Mucosa of rectum (tissue), 2 donors: ENCODE measurements at regions not wholly inside any gene's neighbourhood (a gene's known extent, or its start where the extent isn't known, plus 50 kb on each side); places are given as distances from the start of the nearest gene placed in this dataset.

Source experiments
- H3K27ac ChIP-seq, 2 donors: one replicate each; pipeline ENCODE4 v1.7.0; 2013; ENCODE audit warnings: inconsistent platforms in 2 of 2, low read depth in 2 of 2, low read length in 2 of 2
- H3K27me3 ChIP-seq, 2 donors: one replicate each; pipeline ENCODE4 v1.7.0; 2013; ENCODE audit warnings: low read length in 2 of 2; ENCODE audit not compliant: control insufficient read depth in 2 of 2, insufficient read depth in 2 of 2
- H3K36me3 ChIP-seq, 2 donors: one replicate each; pipeline ENCODE4 v1.7.0; 2013; ENCODE audit warnings: low read length in 2 of 2; ENCODE audit not compliant: control insufficient read depth in 2 of 2, insufficient read depth in 2 of 2
- H3K4me1 ChIP-seq, 2 donors: one replicate each; pipeline ENCODE4 v1.7.0; 2013; ENCODE audit warnings: low read length in 2 of 2, mild to moderate bottlenecking in 1 of 2; ENCODE audit not compliant: control insufficient read depth in 2 of 2, insufficient read depth in 2 of 2
- H3K4me3 ChIP-seq, 2 donors: one replicate each; pipeline ENCODE4 v1.7.0; 2013; ENCODE audit warnings: low read length in 2 of 2
- H3K9ac ChIP-seq, 2 donors: one replicate each; pipeline ENCODE4 v1.7.0; 2013; ENCODE audit warnings: low read length in 2 of 2, low read depth in 1 of 2, mild to moderate bottlenecking in 1 of 2
- H3K9me3 ChIP-seq, 2 donors: one replicate each; pipeline ENCODE4 v1.7.0; 2013; ENCODE audit warnings: low read length in 2 of 2; ENCODE audit not compliant: control insufficient read depth in 2 of 2
- donor health status: healthy.
- donor health status: Normal muscosa, but diverticular disease.

DNA sequence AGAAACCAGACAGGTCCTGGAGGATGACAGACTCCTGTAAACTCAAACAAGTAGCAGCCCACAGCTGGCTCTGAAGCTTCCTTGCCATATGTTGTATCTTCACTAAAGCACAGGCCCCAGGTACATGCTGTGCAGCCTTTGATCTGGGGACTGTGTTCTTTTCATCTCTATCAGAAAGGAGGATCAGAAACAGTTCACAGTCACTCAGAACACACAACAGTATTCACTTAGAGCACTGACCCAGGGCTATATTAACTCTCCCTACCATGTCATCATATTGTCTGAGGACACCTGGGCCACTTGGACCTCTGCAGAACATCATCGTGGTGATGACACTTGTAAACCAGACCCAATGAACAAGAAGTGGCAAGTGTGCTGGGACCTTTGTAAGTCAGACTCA is 222.0 kb downstream of the SETD4 start:
- H3K27ac ChIP-seq: no peak overlapping the region
- no peaks in the 10 kb centered on the region for H3K4me1 ChIP-seq
- no peak overlapping the region for H3K4me3 ChIP-seq
- H3K9ac ChIP-seq: no peak overlapping the region
- H3K36me3 ChIP-seq: no peaks in the 10 kb centered on the region
- no peaks in the 10 kb centered on the region for H3K9me3 ChIP-seq
- H3K27me3 ChIP-seq: no peaks in the 10 kb centered on the region

DNA sequence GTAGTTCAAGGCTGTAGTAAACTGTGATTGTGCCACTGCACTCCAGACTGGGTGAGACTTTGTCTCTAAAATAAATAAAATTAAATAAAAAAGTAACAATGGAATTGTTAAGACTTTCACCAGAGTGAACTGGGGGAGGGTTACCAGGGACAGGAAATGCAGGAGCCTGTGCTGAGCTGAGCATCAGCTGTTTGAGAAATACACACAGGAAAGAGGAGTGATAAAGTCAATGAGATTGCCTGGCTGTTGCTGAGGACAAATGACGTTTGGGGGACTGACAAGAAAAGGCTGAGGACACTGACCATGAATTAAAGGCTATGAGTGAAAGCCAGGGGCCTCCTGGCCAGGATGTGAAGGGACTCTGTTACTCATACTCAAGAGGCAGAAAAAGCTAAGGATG is 226.3 kb downstream of the SETD4 start:
- H3K9me3 ChIP-seq: no peaks in the 10 kb centered on the region
- no peak overlapping the region for H3K4me3 ChIP-seq
- no peaks in the 10 kb centered on the region for H3K4me1 ChIP-seq
- no peaks in the 10 kb centered on the region for H3K36me3 ChIP-seq
- H3K27ac ChIP-seq: no peak overlapping the region
- H3K27me3 ChIP-seq: no peaks in the 10 kb centered on the region
- no peak overlapping the region for H3K9ac ChIP-seq

- H3K9me3 ChIP-seq: no peaks in the 10 kb centered on the region
- no peaks in the 10 kb centered on the region for H3K36me3 ChIP-seq
- no peak overlapping the region for H3K27ac ChIP-seq
- H3K4me3 ChIP-seq: no peak overlapping the region
- no peaks in the 10 kb centered on the region for H3K4me1 ChIP-seq
- H3K9ac ChIP-seq: no peak overlapping the region
- H3K27me3 ChIP-seq: no peaks in the 10 kb centered on the region
Observed at GRCh38 chr21:35833388-35833787, 226.9 kb downstream of the SETD4 start.

- Histone ChIP-seq H3K4me1 (no peaks in the 10 kb centered on the region), H3K9ac (no peak overlapping the region), H3K27me3 (no peaks in the 10 kb centered on the region), H3K4me3 (no peak overlapping the region), H3K36me3 (no peaks in the 10 kb centered on the region), H3K9me3 (no peaks in the 10 kb centered on the region), H3K27ac (no peak overlapping the region)
Observed at GRCh38 chr21:35831230-35831629, 229.1 kb downstream of the SETD4 start.

DNA sequence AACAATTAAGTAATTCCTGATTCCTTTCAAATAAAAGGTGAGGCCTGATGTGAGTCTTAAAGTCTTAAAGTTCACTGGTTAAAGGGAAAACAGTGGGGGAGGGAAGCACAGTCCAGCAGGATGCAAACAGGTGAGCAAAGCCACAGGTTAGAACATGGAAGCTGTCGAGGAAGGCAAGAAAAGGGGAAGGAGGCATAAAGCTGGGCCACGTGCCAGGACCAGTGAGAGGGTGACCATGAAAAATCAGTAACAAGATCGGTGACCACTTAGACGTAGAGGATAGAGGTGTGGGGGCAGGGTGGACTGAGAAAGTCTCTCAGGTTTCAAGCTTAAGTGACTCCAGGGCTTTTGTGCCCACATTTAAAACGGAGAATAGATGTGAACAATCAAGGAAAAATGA is 231.3 kb downstream of the SETD4 start:
- Histone ChIP-seq H3K9ac (no peak overlapping the region), H3K9me3 (no peaks in the 10 kb centered on the region), H3K36me3 (no peaks in the 10 kb centered on the region), H3K27me3 (no peaks in the 10 kb centered on the region), H3K4me1 (no peaks in the 10 kb centered on the region), H3K4me3 (no peak overlapping the region), H3K27ac (no peak overlapping the region)

DNA sequence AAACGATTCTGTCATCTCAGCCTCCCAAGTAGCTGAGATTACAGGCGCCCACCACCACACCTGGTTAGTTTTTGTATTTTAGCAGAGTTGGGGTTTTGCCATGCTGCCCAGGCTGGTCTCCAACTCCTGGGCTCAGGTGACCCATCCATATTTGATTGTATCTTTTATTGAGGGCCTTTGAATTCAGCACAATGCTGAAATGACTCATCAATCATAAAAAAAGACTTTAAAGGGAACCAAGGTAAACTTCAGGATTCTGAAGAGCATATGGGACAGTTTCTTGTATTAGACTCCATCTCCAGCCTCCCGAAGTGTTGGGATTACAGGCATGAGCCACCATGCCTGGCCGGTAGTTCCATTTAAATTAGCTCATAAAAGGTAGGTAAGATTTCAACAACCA is 232.2 kb downstream of the SETD4 start:
- Histone ChIP-seq H3K27ac (no peak overlapping the region), H3K27me3 (no peaks in the 10 kb centered on the region), H3K4me3 (no peak overlapping the region), H3K9ac (no peak overlapping the region), H3K9me3 (no peaks in the 10 kb centered on the region), H3K36me3 (no peaks in the 10 kb centered on the region), H3K4me1 (no peaks in the 10 kb centered on the region)

DNA sequence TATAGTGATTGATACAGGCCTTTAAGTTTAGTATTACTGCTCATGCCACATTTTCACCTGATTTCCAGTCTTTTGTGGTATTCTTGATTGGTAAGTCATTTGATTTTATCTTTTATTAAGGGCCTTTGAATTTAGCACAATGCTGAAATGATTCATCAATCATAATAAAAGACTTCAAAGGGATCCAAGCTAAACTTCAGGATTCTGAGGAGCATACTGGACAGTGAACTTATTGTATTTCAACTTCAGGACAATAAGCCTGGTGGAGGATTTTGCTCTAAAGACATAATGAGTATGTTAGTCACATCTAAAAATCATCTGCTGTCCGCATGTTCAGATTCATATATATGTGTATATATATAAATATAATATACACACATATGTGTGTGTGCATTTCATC is 233.3 kb downstream of the SETD4 start:
- H3K4me1 ChIP-seq: no peaks in the 10 kb centered on the region
- H3K4me3 ChIP-seq: no peak overlapping the region
- no peak overlapping the region for H3K9ac ChIP-seq
- no peak overlapping the region for H3K27ac ChIP-seq
- H3K9me3 ChIP-seq: no peaks in the 10 kb centered on the region
- H3K27me3 ChIP-seq: no peaks in the 10 kb centered on the region
- no peaks in the 10 kb centered on the region for H3K36me3 ChIP-seq

DNA sequence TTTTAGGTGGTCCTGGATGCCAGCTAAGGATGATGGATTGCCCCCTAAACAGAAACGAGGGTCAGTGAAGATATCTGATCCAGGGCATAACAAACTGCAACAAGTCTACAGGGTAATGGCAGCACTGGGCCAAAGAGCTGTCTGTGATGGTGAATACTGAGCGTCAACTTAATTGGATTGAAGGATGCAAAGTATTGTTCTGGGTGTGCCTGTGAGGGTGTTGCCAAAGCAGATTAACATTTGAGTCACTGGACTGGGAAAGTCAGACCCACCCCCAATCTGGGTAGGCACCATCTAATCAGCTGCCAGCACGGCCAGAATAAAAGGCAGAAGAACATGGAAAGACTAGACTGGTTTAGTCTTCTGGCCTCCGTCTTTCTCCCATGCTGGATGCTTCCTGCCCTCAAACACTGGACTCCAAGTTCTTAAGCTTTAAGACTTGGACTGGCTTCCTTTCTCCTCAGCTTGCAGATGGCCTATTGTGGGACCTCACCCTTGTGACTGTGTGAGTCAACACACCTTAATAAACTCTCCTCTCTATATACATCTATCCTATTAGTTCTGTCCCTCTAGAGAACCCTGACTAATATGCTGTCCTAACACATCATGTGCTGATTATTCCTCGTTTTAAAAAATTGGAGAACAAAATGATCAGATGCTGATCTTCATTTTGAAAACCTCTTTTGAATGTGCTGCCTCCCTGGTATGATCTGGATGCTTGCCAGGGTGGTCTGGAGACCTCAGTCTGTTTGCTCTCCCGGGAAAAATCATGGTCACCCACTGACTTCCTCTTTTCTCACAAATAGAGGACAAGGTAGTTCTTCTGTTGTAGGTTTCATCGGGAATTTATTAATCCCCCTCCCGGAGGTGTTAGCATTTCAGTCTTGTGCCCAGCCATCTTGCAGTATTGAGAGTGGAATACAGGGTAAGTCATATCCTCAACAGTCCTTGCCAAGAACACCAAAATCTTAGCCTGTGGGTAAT is 234.7 kb downstream of the SETD4 start:
- Histone ChIP-seq H3K27me3 (no peaks in the 10 kb centered on the region), H3K36me3 (no peaks in the 10 kb centered on the region), H3K9ac (no peak overlapping the region), H3K9me3 (no peaks in the 10 kb centered on the region), H3K4me3 (no peak overlapping the region), H3K27ac (no peak overlapping the region), H3K4me1 (no peaks in the 10 kb centered on the region)

DNA sequence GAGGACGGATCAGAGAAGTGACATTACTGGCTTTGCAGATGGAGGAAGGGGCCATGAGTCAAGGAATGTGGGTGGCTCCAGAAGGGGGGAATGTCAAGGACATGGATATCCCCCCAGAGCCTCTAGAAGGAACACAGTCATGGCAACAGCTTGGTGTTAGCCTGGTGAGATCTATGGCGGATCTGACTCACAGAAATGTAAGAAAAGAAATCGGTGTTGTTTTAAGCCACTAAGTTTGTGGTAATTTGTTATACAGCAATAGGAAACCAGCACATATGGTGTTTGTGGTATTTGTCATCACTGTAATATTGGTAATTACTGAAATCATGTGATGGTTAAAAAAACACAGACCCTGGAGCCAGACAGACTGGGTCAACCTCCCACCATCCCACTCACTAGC is 236.2 kb downstream of the SETD4 start:
- Histone ChIP-seq H3K27me3 (no peaks in the 10 kb centered on the region), H3K9ac (no peak overlapping the region), H3K4me3 (no peak overlapping the region), H3K27ac (no peak overlapping the region), H3K9me3 (no peaks in the 10 kb centered on the region), H3K36me3 (no peaks in the 10 kb centered on the region), H3K4me1 (no peaks in the 10 kb centered on the region)

DNA sequence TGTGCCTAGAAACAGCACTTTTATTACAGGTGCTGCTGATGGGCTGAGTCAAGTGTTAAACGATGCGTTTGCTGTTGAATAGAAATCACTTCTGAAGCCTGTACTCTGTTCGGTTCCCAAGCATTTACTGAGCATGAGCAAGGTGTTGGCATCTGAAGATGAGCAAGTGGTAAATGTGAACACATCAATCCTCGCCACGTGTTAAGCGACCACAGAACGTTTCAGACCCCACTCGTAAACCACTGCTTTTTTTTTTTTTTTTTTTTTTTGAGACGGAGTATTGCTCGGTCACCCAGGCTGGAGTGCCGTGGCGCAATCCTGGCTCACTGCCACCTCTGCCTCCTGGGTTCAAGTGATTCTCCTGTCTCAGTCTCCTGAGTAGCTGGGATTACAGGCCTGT is 241.2 kb downstream of the SETD4 start:
- no peaks in the 10 kb centered on the region for H3K27me3 ChIP-seq
- no peak overlapping the region for H3K27ac ChIP-seq
- no peaks in the 10 kb centered on the region for H3K4me1 ChIP-seq
- no peaks in the 10 kb centered on the region for H3K36me3 ChIP-seq
- H3K9me3 ChIP-seq: no peaks in the 10 kb centered on the region
- no peak overlapping the region for H3K9ac ChIP-seq
- no peak overlapping the region for H3K4me3 ChIP-seq
